ENCODE measurements at regions not wholly inside any gene's neighbourhood (a gene's known extent, or its start where the extent isn't known, plus 50 kb on each side); places are given as distances from the start of the nearest gene placed in this dataset.
A peak's percentile ranks its signal among the peaks of the same experiment; 100 is the strongest.

DNA sequence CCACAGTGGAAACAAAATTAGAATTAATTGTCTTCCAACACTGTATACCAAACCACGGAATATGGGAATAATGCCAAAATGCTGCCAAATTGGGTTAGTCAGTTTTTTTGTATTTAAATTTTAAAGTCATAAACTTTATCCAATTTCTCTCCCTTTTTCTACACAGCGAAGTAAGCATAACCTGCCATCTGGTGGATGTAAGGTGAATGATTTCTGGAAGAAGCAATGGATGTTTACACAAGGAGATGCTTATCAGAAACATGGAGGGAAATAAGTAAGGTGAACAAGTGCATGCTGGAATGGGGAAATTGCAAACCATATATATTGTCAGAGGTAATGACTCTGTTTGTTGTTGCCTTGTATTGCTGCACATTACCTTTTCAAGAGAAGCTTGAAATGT is 691.9 kb downstream of the TECRL start:
- TF ChIP-seq CTCF (conservative IDR thresholded peaks at IDR 0.05; ENCODE audit: low read depth in 2 of 2) (peak; percentile 64 to 74), REST (IDR thresholded peaks at IDR 0.05; ENCODE audit: unreplicated experiment) (no peak)
- Mint-ChIP-seq H3K4me1 (no peaks in the 10 kb centered on the region), H3K27me3 (ENCODE audit: insufficient read depth, low read depth, poor library complexity) (no peaks in the 10 kb centered on the region), H3K27ac (no peak overlapping the region), H3K4me3 (no peak overlapping the region), H3K36me3 (ENCODE audit: low read depth) (no peaks in the 10 kb centered on the region), H3K9me3 (no peaks in the 10 kb centered on the region)
- Histone ChIP-seq H2AFZ (no peak overlapping the region), H3K27ac (ENCODE audit: low read depth) (no peak overlapping the region), H3K36me3 (ENCODE audit: insufficient read depth) (no peaks in the 10 kb centered on the region), H3K27me3 (ENCODE audit: insufficient read depth) (no peaks in the 10 kb centered on the region), H3K79me2 (replicated peaks; ENCODE audit: insufficient read depth) (no peaks in the 10 kb centered on the region), H4K20me1 (replicated peaks; ENCODE audit: insufficient read depth) (no peaks in the 10 kb centered on the region), H3K9me2 (ENCODE audit: insufficient read depth) (no peaks in the 10 kb centered on the region), H3K4me3 (no peak overlapping the region), H3K4me1 (ENCODE audit: insufficient read depth) (no peaks in the 10 kb centered on the region), H3F3A (replicated peaks; ENCODE audit: low read depth) (no peaks in the 10 kb centered on the region), H3K4me2 (no peak overlapping the region)
- peak; percentile 46 for DNase-seq (ENCODE audit: low spot score)
- no peak for ATAC-seq

- no peaks in the 10 kb centered on the region for H3K9me3 Mint-ChIP-seq
- peaks cover 4% of the 10 kb centered on the region; the same call in 1 of the 2 replicates for H3K4me1 ChIP-seq (ENCODE audit: insufficient read depth)
- no peaks in the 10 kb centered on the region for H4K20me1 ChIP-seq (replicated peaks; ENCODE audit: insufficient read depth)
- H3K4me1 Mint-ChIP-seq, result peaks cover 7% of the 10 kb centered on the region; the same call in 2 of the 3 replicates
- H3K27ac ChIP-seq (ENCODE audit: low read depth), result no peak overlapping the region
- H3K4me2 ChIP-seq, result no peak overlapping the region
- ATAC-seq (no peak), DNase-seq (ENCODE audit: low spot score) (no peak)
- no peaks in the 10 kb centered on the region for H3K36me3 Mint-ChIP-seq (ENCODE audit: low read depth)
- H3K79me2 ChIP-seq (replicated peaks; ENCODE audit: insufficient read depth), result no peaks in the 10 kb centered on the region
- no peak overlapping the region for H3K27ac Mint-ChIP-seq
- peak overlapping the region; percentile 38; the same call in 1 of the 2 replicates for H2AFZ ChIP-seq
- H3K27me3 ChIP-seq (ENCODE audit: insufficient read depth), result no peaks in the 10 kb centered on the region
- no peaks in the 10 kb centered on the region for H3K9me2 ChIP-seq (ENCODE audit: insufficient read depth)
- no peaks in the 10 kb centered on the region for H3K36me3 ChIP-seq (ENCODE audit: insufficient read depth)
- H3F3A ChIP-seq (replicated peaks; ENCODE audit: low read depth), result no peaks in the 10 kb centered on the region
- no peak overlapping the region for H3K4me3 ChIP-seq
- H3K4me3 Mint-ChIP-seq, result no peak overlapping the region
- H3K27me3 Mint-ChIP-seq (ENCODE audit: insufficient read depth, low read depth, poor library complexity), result no peaks in the 10 kb centered on the region
- TF ChIP-seq REST (IDR thresholded peaks at IDR 0.05; ENCODE audit: unreplicated experiment), result no peak
- TF ChIP-seq NANOG (IDR thresholded peaks at IDR 0.05; ENCODE audit: borderline replicate concordance), result no peak
- no peak for TF ChIP-seq ZNF462 (CRISPR knock-in tag; IDR thresholded peaks at IDR 0.05)
These were observed 700.6 kb downstream of the TECRL start for GRCh38 chr4:63708661-63709060.
